OCI-LY3 (cell line): ENCODE measurements at regions not wholly inside any gene's neighbourhood (a gene's known extent, or its start where the extent isn't known, plus 50 kb on each side); places are given as distances from the start of the nearest gene placed in this dataset.

Experiments
- CTCF ChIP-seq: fragments of 200-600, 300-600 bp; sonication (generic); IDR thresholded peaks from 2 replicates; pipeline ENCODE4 v1.5.1; 2014; ENCODE audit warnings: antibody characterized with exemption, low read length, low read depth
- EZH2phosphoT487 ChIP-seq: fragments of 200-600 bp; shearing (Covaris generic); IDR thresholded peaks from 2 replicates; pipeline ENCODE4 v1.6.1; 2018; ENCODE audit warnings: antibody characterized with exemption, mixed run types, low read depth

GRCh38 chr1:2878591-2878990 is 77.1 kb upstream of the TTC34 start:
- TF ChIP-seq CTCF (no peak), EZH2phosphoT487 (no peak)
